Mucosa of descending colon (tissue), 3 donors: ENCODE measurements at regions not wholly inside any gene's neighbourhood (a gene's known extent, or its start where the extent isn't known, plus 50 kb on each side); places are given as distances from the start of the nearest gene placed in this dataset.

Source experiments
- ATAC-seq: fragments of 200-7000 bp; cut with Tn5 transposase; one replicate; pipeline ENCODE4 v1.9.1; 2020; ENCODE audit warnings: mild to moderate bottlenecking, moderate library complexity
- DNase-seq, 3 donors: peaks; one replicate each; pipeline ENCODE4 v3.0.0-alpha.2; 2020
- H3K36me3 ChIP-seq: fragments of 200-600 bp; one replicate; pipeline ENCODE4 v1.8.0; 2021; ENCODE audit warnings: low read depth, mild to moderate bottlenecking
- H3K4me1 ChIP-seq: fragments of 200-600 bp; one replicate; pipeline ENCODE4 v1.8.0; 2021; ENCODE audit warnings: low read depth, mild to moderate bottlenecking
- H3K4me3 ChIP-seq: fragments of 200-600 bp; one replicate; pipeline ENCODE4 v1.8.0; 2021; ENCODE audit warnings: mild to moderate bottlenecking
- H3K9me3 ChIP-seq: fragments of 200-600 bp; one replicate; pipeline ENCODE4 v1.8.0; 2021; ENCODE audit warnings: mild to moderate bottlenecking
- intact Hi-C, 2 donors: fragments of 100-400 bp; cut with DNase I in 1 of 2; cut with micrococcal nuclease in 1 of 2; formaldehyde crosslinking; loops; one replicate each; pipeline versions ENCODE4 v1.11.0 to v1.11.1; 2022; cut with DNase I, micrococcal nuclease
- TF ChIP-seq, protein P1 (sequence below): fragments of 200-600 bp; IDR thresholded peaks from one replicate; pipeline ENCODE4 v1.8.0; 2022; ENCODE audit warnings: antibody characterized with exemption, mild to moderate bottlenecking
- donor health status: DM: no; HTN: no; CAD: no; lungs with moderate emphysema.
- donor health status: DM: no; HTN: no; CAD: no.
- donor health status: DM: no; HTN: yes; CAD: no.

DNA sequence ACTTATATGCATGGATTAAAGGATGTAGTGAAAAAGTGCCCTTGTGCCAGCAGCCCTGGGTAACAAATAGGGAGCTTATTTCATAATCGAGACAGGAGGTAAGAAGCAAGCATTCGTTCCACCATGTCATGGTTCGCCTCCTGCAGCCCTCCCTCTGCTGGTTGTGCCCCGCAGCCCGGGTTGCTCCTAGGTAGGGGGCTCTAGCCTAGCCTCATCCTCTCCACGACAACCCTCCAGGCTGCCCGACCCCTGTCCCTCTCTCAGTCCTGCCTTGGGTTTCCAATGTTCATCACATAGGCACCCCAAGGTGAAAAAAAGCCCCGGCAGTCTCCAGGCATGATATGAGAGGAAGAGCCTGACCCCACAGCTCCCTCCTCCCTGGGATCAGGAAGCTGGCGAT, 75.5 kb upstream of the SYNDIG1 start:
- intact Hi-C loops, result no loop called here
- TF ChIP-seq, protein P1, sequence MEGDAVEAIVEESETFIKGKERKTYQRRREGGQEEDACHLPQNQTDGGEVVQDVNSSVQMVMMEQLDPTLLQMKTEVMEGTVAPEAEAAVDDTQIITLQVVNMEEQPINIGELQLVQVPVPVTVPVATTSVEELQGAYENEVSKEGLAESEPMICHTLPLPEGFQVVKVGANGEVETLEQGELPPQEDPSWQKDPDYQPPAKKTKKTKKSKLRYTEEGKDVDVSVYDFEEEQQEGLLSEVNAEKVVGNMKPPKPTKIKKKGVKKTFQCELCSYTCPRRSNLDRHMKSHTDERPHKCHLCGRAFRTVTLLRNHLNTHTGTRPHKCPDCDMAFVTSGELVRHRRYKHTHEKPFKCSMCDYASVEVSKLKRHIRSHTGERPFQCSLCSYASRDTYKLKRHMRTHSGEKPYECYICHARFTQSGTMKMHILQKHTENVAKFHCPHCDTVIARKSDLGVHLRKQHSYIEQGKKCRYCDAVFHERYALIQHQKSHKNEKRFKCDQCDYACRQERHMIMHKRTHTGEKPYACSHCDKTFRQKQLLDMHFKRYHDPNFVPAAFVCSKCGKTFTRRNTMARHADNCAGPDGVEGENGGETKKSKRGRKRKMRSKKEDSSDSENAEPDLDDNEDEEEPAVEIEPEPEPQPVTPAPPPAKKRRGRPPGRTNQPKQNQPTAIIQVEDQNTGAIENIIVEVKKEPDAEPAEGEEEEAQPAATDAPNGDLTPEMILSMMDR, result no peak
- H3K4me1 ChIP-seq, result no peaks in the 10 kb centered on the region
- H3K36me3 ChIP-seq, result no peaks in the 10 kb centered on the region
- ATAC-seq (no peak), DNase-seq (no peak)
- H3K9me3 ChIP-seq, result no peaks in the 10 kb centered on the region
- no peak overlapping the region for H3K4me3 ChIP-seq

DNA sequence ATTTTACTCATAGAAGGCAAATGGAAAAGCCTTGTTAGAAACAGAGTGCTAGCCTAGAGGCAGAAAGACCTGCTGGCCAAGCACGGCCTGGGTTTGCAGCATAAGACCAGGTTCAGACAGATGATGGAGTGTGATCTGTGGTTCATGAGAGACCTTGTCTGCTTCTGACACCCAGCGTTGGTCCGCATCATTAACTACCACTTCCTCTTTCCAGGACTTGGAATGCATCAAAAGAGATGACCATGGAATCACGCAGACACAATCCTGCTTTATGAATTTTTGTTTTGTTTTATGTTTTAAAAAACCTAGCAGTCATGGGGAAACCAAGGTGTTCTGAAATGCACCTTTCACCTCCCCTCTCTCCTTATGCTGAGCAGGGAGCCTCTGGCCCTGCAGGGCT, 76.8 kb upstream of the SYNDIG1 start:
- Histone ChIP-seq H3K4me1 (no peaks in the 10 kb centered on the region), H3K4me3 (no peak overlapping the region), H3K9me3 (no peaks in the 10 kb centered on the region), H3K36me3 (no peaks in the 10 kb centered on the region)
- intact Hi-C loops, result no loop called here
- DNase-seq (no peak), ATAC-seq (no peak)
- TF ChIP-seq, protein P1, result no peak

DNA sequence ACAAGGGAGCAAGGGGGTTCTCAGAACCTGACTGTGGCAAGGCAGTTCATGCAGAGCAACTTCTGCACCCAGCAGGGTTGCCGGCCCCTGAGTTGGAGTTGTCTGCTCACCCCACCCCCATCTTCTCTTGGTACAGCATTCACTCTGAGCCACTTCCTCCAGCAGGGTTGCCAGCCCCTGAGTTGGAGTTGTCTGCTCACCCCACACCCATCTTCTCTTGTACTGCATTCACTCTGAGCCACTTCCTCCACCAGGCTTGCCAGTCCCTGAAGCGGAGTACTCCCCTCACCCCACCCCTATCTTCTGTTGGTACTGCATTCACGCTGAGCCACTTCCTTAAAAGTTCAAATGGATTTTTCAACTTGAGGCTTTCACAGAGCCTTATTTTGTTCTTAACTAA, 79.7 kb upstream of the SYNDIG1 start:
- intact Hi-C loops, result no loop called here
- no peaks in the 10 kb centered on the region for H3K4me1 ChIP-seq
- H3K4me3 ChIP-seq, result no peak overlapping the region
- TF ChIP-seq, protein P1, result no peak
- no peaks in the 10 kb centered on the region for H3K9me3 ChIP-seq
- no peak for ATAC-seq
- H3K36me3 ChIP-seq, result no peaks in the 10 kb centered on the region
- peak in 1 of 3 donors; percentile 11 for DNase-seq

DNA sequence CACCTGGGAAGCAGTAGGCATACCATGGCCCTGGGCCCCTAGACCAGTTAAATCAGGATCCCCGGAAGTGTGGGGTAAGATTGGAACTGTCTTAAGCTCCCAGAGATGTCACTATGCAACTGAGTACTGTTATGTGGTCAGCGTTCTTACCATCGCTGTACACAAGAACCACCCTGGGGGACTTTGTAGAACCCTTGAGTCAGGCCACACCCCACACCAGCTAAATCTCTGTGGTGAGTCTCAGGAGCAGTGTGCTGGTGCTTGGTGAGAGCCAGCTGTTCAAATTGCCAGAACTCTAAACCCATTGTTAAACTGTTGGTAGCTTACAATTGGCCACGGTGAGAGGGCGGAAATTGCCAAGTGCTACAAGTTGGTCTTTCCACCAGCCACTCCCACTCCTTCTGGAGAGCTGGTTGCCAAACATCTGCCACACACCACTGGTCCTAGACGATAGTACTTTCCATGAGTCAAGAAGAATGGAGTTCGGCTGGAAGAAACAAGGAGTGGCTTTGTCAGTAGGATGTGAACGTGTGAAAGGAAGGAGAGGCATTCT, 80.5 kb upstream of the SYNDIG1 start:
- Histone ChIP-seq H3K4me3 (no peak overlapping the region), H3K36me3 (no peaks in the 10 kb centered on the region), H3K9me3 (no peaks in the 10 kb centered on the region), H3K4me1 (no peaks in the 10 kb centered on the region)
- intact Hi-C loops, result no loop called here
- ATAC-seq (no peak), DNase-seq (no peak)
- TF ChIP-seq, protein P1, result no peak

DNA sequence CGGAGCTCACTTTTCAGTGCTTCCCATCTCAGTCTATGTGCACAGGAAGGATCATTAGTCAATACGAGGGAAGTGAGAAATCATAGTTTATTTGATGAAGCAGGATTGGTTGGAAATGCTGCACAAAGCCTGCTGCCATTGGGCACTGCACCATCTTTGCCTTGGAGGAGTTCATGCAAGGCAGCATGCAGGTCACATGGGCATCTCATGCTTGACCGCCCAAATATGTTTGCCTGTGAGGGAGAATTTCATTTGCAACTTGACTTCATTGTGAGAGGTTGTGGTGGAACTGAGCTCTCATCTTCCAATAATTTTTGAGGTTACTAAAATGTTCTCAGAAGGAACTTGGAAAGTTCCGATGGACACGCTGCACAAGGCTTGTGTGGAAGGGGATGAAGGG, 83.9 kb upstream of the SYNDIG1 start:
- Histone ChIP-seq H3K36me3 (no peaks in the 10 kb centered on the region), H3K9me3 (no peaks in the 10 kb centered on the region), H3K4me1 (no peaks in the 10 kb centered on the region), H3K4me3 (no peak overlapping the region)
- intact Hi-C loops, result no loop called here
- TF ChIP-seq, protein P1, result no peak
- DNase-seq (no peak), ATAC-seq (no peak)

DNA sequence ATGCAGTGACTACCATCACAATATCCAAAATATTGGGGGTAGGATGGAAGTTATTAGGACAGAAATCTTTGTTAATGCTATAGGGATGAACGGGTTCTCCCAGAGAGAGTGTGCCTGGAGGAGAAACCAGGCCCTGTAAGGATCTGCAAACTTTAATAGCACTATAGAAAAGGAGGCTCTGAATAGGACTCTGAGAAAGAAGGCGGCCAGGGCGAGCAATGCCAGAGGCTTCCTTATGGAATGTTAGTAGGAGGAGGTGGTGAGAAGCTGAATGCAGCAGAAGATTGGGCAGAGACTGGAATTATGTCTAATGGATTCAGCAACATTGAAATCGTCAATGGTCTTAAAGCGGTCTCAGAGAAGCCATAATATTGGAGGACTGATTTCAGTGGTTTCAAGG, 84.6 kb upstream of the SYNDIG1 start:
- intact Hi-C loops, result no loop called here
- no peak for ATAC-seq

More for the DNA sequence above, 84.6 kb upstream of the SYNDIG1 start:
- no peaks in the 10 kb centered on the region for H3K4me1 ChIP-seq
- TF ChIP-seq, protein P1, result no peak
- no peaks in the 10 kb centered on the region for H3K36me3 ChIP-seq
- no peak overlapping the region for H3K4me3 ChIP-seq
- DNase-seq, result no peak
- H3K9me3 ChIP-seq, result no peaks in the 10 kb centered on the region
